Ishikawa (cell line): ENCODE measurements at regions not wholly inside any gene's neighbourhood (a gene's known extent, or its start where the extent isn't known, plus 50 kb on each side); places are given as distances from the start of the nearest gene placed in this dataset.

Experiments used
- CEBPB ChIP-seq: IDR thresholded peaks from 2 replicates; pipeline ENCODE4 v1.6.1; 2012
- CREB1 ChIP-seq: IDR thresholded peaks from 2 replicates; pipeline ENCODE4 v1.6.1; 2012; ENCODE audit warnings: low read depth
- EGR1 ChIP-seq: IDR thresholded peaks from 2 replicates; pipeline ENCODE4 v1.6.1; 2012
- EP300 ChIP-seq: IDR thresholded peaks from 2 replicates; pipeline ENCODE4 v1.6.1; 2012; ENCODE audit warnings: borderline replicate concordance
- FOXM1 ChIP-seq: IDR thresholded peaks from 2 replicates; pipeline ENCODE4 v1.6.1; 2012; ENCODE audit warnings: low read depth, borderline replicate concordance
- MAX ChIP-seq: IDR thresholded peaks from 2 replicates; pipeline ENCODE4 v1.6.1; 2012
- NFIC ChIP-seq: IDR thresholded peaks from 2 replicates; pipeline ENCODE4 v1.6.1; 2012
- RAD21 ChIP-seq: IDR thresholded peaks from 2 replicates; pipeline ENCODE4 v1.6.1; 2012; ENCODE audit warnings: low read depth
- REST ChIP-seq: IDR thresholded peaks from 2 replicates; pipeline ENCODE4 v1.6.1; 2012; ENCODE audit warnings: low read depth, mild to moderate bottlenecking
- TAF1 ChIP-seq: IDR thresholded peaks from 2 replicates; pipeline ENCODE4 v1.6.1; 2012; ENCODE audit warnings: low read depth, mild to moderate bottlenecking
- TCF12 ChIP-seq: IDR thresholded peaks from 2 replicates; pipeline ENCODE4 v1.6.1; 2012; ENCODE audit warnings: low read depth
- TEAD4 ChIP-seq: IDR thresholded peaks from 2 replicates; pipeline ENCODE4 v1.6.1; 2012
- USF1 ChIP-seq: IDR thresholded peaks from 2 replicates; pipeline ENCODE4 v1.6.1; 2012
- YY1 ChIP-seq: IDR thresholded peaks from 2 replicates; pipeline ENCODE4 v1.6.1; 2012; ENCODE audit warnings: low read depth
- ZBTB7A ChIP-seq: IDR thresholded peaks from 2 replicates; pipeline ENCODE4 v1.6.1; 2012; ENCODE audit warnings: low read depth

- no peak for TF ChIP-seq FOXM1
- peak; percentile 51; the same call in 1 of the 2 replicates for TF ChIP-seq MAX
- TF ChIP-seq YY1: 0 out of 2 replicates have a peak, but pooled peaks have one; percentile 5
- TF ChIP-seq NFIC: peak; percentile 82
- TF ChIP-seq CEBPB: no peak
These were observed 111.3 kb upstream of the LNX1 start for GRCh38 chr4:53702334-53703266.

GRCh38 chr4:53697016-53697685 lies 105.9 kb upstream of the LNX1 start:
- TF ChIP-seq CREB1 (no peak), TCF12 (no peak), RAD21 (no peak), EP300 (no peak), USF1 (no peak), NFIC (no peak), YY1 (no peak), CEBPB (no peak), EGR1 (no peak), FOXM1 (no peak), TEAD4 (no peak), TAF1 (no peak), ZBTB7A (no peak), REST (no peak)

GRCh38 chr4:53695540-53696463 lies 104.5 kb upstream of the LNX1 start:
- no peak for TF ChIP-seq TAF1
- TF ChIP-seq USF1: no peak
- TF ChIP-seq ZBTB7A: no peak
- no peak for TF ChIP-seq EGR1
- no peak for TF ChIP-seq NFIC
- no peak for TF ChIP-seq CREB1
- no peak for TF ChIP-seq FOXM1
- TF ChIP-seq CEBPB: no peak
- TF ChIP-seq TEAD4: no peak
- no peak for TF ChIP-seq RAD21
- TF ChIP-seq EP300: no peak
- TF ChIP-seq REST: no peak
- no peak for TF ChIP-seq MAX
- TF ChIP-seq YY1: no peak
- no peak for TF ChIP-seq TCF12

GRCh38 chr4:53694666-53695065 lies 103.4 kb upstream of the LNX1 start:
- no peak for TF ChIP-seq TCF12
- TF ChIP-seq TEAD4: no peak
- no peak for TF ChIP-seq RAD21
- no peak for TF ChIP-seq CREB1
- no peak for TF ChIP-seq EP300
- no peak for TF ChIP-seq EGR1
- no peak for TF ChIP-seq CEBPB
- TF ChIP-seq REST: no peak
- no peak for TF ChIP-seq ZBTB7A
